NT2/D1 (cell line): ENCODE measurements at regions not wholly inside any gene's neighbourhood (a gene's known extent, or its start where the extent isn't known, plus 50 kb on each side); places are given as distances from the start of the nearest gene placed in this dataset.

Experiments used
- SUZ12 ChIP-seq: IDR thresholded peaks from 2 replicates; pipeline ENCODE4 v1.6.1; 2011; ENCODE audit not compliant: insufficient read length, insufficient read depth; ENCODE audit errors: extremely low read depth
- YY1 ChIP-seq: IDR thresholded peaks from 2 replicates; pipeline ENCODE4 v1.6.1; 2011; ENCODE audit not compliant: insufficient read length, insufficient read depth
- ZNF274 ChIP-seq: IDR thresholded peaks from 2 replicates; pipeline ENCODE4 v1.6.1; 2011; ENCODE audit warnings: mild to moderate bottlenecking, low read depth, low read length

DNA sequence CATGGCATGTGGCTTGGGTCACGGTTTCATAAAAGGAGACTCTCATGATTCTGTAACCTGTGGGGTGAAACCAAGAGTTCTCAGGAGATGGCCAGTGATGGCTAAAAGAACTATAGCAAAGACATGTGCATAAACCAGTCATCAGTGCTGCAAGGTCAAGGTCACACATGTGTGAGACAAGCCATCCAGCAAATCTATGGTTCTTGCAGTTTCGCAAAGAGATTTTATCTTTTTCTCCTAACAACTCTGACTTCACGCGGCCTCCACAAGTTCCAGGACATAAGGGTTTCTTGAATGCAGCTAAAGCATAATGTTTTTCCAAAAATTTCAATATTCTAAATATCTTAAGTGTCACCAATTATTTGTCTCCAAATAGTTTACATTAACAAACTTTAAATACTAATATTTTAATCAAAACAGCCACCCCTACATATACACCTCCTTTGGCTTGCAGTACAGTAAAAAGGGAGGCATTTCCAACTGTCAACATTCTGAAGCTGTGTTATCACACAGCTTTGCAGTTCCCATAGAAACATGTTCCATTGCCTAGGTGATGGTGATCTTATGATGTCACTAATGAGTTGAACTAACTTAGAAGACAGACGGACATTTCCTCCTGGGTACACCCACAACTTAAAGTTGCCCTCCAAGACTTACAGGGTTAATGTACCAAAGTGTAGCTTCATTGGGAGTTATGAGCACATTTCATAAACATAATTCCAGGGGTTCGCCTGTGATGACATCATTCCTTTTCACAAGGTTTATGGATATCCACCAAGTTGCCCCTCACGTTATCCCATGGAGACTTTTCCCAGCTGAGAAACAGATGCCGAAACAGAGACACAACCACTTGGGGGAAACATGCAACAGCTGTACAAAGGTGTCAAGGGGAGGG lies 250.9 kb upstream of the PDE10A start:
- TF ChIP-seq SUZ12 (no peak), YY1 (no peak), ZNF274 (no peak)
